Nucleus accumbens (tissue), 56 donors: ENCODE measurements at regions not wholly inside any gene's neighbourhood (a gene's known extent, or its start where the extent isn't known, plus 50 kb on each side); places are given as distances from the start of the nearest gene placed in this dataset.
"Not testable (repeated sequence)": the region's sequence is repeated elsewhere in the genome, so short reads cannot be mapped to it uniquely, and the experiment has no call there.

ENCODE experiments used
- DNase-seq, 56 donors: peaks; one replicate each; lab custom pipeline; 2025; lab: John Stamatoyannopoulos, UW

DNA sequence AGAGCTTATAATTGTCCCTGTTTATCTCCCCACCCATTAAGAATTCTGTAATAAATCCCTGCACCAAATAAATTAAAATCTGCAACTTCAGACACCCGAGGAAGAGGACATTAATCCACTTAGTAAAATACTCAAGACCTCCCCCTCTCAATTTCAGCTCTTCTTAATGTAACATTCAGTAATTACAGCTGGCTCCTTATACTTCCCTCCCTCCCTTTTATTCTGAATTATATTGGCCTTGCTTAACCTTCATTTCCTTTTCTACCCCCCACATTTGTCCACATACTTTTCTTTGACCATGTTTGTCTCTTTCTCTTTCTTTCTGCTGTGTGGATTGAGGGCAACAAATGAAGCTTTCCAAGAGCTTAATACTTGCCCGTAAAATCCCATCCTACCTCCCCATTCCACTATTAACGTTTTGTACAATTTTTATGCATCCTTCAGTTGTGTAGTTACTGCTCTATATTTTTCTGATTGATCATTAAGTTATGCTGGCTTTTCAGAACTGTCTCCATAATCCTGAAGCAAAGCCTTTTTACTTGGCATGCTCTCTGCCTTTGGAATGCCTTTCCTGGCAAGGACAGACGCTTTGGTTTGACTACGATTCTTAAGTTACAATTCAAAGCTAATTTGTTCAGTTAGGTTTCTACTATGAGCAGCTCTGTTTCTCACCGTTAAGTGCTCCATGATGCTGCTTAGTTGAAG, 580.1 kb downstream of the ZEB2 start:
- DNase-seq, result no peak

DNA sequence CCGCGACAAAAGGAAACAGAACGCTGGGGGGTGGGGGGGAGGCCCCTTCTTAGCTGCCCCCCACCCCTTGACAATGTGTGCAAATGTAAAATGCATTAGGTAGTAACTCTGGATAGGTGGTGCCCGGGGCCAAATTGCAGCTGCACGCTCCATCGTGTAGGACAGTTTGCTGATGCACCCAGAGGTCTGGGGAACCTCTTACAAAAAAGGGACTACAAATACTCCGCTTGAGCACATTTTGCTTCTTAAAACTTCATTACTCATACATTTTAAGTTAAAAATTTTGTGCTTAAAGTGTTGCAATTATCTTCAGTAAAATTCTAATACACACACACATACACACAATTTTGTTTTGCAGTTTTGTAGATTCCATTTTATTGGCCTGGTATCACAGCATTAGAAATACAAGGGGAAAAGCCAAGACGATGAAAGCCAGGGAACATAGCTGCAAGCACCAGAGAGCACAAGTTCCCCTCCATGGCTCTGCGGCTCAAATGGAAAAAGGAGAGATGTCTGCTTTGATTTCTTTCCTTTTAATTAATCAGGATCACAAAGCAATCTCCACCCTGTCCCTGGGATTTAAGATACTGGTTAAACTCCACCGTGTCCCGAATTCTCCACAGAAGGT, 582.1 kb downstream of the ZEB2 start:
- peak in 6 of 56 donors; percentile 8 to 45 (median 22) for DNase-seq

DNA sequence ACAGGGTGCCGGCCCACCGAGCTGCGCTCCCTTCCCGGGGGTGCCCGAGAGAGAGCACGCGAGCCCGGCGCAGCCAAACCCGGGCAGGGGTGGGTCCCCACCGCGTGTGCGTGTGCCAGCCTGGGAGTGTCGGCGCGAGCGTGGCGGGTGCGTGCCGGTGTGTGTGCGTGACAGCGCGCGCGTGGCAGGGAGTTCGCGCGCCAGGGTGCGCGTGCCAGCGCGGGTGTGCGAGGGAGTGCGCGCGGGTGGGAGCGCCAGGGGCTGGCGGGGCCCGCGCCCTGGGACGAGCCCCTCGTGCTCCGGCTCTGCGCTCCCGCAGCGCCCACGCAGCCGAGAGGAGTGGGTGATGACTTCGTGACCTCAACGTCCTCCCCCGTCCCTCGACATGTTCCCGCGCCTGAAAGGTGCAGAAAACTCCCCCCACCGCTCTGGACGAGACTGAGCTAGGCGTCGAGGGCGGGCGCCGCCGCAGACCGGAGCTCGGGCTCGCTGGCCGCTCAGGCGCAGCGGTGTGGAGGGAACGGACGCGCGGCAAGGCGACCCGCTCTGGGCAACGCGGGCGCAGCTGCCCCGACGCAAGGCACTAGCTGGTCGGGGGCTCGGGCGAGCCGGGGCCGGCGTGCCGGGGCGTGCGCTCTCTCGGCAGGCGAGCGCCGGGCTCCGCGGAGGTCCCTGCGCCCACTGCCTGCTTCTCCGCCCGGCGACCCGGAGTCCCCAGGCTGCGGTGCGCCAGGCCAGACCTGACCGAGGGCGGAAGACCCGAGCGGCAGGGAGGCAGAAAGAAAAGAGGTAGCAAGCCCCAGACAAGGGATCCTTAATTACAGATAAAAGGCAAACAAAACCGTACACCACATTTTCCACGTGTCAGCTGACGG, 582.8 kb downstream of the ZEB2 start:
- DNase-seq, result peak in 49 of 56 donors; percentile 9 to 83 (median 51)

DNA sequence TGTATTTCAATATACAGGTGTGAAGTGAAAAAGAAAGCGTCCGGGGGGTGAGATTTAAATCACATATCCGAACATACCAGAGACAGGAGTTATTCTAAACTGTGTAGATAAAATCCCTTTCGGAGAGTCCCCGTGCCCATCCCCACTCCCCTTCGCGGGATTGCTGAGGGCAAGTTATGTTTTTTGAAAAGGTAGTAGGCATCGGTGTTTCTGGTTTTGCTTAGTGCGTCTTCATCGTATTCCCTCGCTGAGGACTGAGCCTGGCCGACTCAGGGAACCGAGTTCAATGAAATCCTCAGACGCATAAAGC, 583.4 kb downstream of the ZEB2 start:
- peak in 4 of 56 donors; percentile 51 to 61 (median 56) for DNase-seq

DNA sequence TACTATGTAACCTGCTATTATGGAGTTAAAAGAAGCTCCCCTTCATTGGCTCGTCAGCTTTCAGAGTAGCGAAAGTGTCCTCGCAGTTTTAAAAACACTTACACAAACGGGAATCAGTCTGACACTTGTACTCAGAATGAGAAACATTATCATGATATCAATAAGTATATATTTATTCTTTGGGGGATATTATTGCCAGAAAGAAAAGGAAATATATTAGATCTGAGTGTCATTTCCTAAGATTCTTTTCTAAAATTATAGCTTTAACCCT, 584.5 kb downstream of the ZEB2 start:
- no peak for DNase-seq

DNA sequence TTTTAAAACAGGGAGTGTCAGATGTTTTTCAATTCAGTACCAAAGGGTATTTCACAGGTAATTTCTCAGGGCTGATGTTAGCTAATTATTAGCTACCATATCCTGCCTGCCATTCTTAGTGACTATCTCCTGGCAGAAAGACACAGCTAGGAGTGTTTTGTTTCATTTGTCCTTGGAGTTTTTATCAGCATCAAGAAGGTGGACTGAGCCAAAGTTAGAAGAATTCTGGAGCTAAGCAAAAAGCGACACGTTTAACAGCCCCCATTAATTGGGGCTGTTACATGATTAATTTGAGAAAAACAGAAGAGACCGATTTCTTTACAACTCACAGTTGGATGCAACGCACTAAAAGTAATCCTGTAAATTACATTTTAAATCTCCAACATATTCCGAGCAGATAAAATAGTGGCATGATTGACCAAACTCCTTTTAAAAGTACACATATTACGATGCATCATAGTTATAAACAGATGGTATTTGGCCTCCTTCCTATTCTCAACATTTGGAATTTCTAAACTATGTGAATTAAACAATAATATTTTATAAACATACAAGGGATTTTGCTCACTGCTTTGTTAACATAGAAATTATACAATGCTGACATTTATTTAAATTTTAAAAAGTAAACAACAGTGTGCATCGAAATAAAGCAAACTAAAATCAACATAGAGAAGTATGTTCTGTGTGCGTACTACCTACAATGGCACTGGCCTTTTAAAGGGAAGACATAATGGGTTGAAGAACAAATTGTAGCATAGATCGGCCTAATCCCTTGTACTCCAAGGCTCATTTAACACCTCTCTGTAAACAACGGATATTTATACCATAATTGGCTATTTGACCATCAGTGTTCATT, 585.1 kb downstream of the ZEB2 start:
- no peak for DNase-seq

DNA sequence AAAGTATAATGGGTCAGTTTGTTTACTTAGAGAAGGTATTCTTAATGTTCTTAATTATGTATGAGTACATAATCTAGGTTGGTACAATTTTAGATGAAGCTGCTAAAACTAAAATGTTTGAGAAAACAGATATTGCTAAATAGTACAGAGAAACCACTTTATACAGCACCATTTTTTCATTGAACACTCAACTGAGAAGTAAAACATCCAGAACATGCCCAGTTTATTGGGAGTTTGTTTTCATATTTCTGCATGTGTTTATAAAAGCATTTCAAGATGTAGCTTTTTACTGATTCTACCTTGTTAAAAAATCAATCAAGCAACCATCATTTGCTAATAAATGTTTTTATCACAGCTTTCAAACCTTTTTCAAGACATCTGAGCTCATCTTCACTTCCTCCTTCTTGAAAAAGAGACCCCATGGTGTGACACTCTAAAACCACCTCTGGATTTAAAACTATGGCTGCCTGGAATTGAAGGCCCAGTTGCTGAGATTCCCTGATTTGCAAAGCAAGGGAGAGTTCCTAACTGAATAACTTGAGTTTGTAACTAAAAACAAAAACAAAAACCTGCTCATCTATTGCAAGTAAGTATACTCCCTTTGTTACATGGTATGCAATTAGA, 585.9 kb downstream of the ZEB2 start:
- no peak for DNase-seq

DNA sequence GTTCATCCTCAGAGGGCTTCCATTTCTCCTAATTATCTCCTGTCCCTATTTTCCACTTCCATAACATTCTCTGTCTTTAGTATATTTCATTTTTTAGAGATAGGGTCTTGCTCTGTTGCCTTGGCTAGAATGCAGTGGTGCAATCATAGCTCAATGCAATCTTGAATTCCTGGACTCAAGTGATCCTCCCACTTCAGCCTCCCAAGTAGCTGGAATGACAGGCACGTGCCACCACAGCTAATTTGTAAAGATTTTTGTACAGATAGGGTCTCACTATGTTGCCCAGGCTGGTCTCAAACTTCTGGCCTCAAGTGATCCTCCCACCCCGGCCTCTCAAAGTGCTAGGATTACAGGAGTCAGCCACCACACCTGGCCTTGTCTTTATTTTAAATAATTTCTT, 589.0 kb downstream of the ZEB2 start:
- DNase-seq, result no peak

DNA sequence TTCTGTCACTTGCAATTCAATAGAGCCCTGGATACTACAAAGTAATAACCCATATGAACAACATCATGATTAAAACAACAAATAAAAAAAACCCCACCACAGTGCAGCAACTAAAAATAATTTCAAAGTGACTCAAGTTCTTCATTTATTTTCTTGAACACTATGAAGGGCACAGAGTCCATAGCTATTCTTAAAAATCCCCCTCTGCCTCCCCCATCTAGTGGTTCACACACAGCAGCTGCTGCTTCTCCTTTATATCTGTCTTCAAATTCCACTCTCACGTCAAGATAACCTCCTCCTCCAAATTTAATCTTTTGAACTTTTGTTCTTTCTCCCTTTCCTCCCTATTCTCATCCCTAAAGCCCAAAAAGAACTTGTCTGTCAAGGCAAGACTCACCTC, 591.3 kb downstream of the ZEB2 start:
- no peak for DNase-seq

DNA sequence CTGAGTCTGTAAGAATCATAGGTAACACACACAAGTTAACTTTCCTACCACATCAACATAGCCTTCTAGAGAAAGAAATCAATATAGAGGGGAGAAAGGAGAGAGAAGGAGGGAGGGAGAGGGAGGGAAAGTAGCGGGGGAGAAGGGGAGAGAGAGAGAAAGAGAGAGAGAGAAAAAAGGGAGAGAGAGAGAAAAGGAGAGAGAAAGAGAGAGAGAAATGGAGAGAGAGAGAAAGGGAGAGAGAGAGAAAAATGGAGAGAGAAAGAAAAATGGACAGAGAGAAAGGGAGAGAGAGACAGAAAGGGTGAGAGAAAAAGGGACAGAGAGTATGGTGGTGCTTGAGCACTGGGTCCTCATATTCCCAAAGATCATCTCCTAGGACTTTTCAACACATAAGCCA, 591.7 kb downstream of the ZEB2 start:
- no peak for DNase-seq

DNA sequence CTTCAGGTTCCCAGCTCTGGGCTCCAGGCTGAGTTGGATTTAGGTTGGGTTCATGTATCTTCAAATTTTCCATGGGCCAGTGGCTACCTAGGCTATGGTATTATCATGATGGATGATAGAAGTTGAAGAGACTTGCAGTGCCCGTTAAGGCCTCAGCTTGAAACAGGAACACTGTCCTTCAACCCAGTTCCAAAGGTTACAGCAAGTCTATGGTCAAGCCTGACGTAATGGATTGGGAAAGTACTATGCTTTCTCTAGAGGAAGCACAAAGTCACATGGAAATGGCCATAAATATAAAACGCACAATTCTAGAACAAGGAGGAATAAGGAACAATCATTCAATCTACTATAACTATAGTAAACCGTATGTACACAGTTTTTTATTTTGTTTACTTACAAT, 593.2 kb downstream of the ZEB2 start:
- no peak for DNase-seq

DNA sequence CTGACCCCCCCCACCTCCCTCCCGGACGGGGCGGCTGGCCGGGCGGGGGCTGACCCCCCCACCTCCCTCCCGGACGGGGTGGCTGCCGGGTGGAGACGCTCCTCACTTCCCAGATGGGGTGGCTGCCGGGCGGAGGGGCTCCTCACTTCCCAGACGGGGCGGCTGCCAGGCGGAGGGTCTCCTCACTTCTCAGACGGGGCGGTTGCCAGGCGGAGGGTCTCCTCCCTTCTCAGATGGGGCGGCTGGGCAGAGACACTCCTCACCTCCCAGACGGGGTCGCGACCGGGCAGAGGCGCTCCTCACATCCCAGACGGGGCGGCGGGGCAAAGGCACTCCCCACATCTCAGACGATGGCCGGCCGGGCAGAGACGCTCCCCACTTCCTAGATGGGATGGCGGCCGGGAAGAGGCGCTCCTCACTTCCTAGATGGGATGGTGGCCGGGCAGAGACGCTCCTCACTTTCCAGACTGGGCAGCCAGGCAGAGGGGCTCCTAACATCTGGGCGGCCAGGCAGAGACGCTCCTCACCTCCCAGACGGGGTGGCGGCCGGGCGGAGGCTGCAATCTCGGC, 597.6 kb downstream of the ZEB2 start:
- DNase-seq, result not testable (repeated sequence)

DNA sequence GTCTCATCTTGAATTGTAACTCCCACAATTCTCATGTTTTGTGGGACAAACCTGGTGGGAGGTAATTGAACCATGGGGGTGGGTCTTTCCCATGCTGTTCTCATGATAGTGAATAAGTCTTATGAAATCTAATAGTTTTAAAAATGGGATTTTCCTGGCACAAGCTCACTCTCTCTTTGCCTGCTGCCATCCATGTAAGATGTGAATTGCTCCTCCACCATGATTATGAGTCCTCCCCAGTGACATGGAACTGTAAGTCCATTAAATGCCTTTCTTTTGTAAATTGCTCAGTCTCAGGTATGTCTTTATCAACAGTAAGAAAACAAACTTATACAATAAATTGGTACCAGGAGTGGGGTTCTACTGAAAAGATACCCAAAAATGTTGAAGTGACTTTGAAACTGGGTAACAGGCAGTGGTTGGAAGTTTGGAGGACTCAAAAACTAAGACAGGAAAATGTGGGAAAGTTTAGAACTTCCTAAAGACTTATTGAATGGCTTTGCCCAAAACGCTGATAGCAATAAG, 601.4 kb downstream of the ZEB2 start:
- DNase-seq, result no peak

DNA sequence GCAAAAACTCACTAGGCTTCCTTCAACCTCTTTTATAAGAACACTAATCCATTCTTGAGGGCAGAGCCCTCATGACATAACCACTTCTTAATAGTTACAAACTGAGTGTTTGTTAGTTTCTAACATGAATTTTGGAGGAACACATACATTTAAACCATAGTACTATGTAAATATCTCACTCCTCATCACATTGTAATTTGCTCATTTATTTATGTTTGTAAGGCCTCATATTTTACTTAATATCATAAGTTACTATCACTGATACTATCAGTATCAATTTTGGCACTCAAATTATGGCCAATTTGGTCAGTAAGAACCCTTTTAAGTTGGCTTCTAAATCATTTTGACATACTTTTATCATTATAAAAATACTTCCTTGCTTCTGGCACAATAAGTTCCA, 603.1 kb downstream of the ZEB2 start:
- DNase-seq, result no peak

DNA sequence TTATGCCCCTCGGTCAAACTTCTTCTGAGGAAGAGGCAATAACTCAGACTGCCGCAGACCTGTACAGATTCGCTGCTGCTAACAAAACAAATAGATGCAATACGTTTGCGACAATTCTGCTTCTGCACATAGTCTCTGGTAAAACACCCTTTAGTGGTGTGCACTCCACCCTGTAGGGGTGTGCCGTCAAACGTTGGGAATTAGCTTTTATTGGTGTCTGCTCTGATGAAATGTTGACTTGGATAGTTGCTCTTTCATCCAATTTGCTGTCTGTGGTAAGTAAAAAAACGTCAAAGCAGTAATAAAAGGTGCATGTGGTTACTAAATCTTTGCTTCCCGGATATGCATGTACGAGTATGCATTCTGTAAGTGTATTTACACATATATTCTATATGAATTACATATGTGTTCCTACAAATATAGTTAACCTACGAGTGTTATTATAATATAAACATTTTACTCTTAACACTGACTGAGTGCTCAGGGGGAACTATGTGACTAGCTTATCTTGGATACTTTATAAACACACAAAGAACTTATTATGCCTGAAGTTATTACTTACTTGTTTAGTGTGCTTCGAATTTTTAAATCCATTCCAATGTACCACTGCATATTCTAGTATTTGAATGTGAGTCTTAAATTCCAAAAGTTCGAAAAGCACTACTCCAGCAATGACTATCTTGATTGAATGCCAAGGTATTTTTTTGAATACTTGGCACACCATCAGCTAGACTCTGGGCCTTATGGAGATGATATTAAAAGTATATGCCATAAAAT, 610.2 kb downstream of the ZEB2 start:
- DNase-seq, result no peak

DNA sequence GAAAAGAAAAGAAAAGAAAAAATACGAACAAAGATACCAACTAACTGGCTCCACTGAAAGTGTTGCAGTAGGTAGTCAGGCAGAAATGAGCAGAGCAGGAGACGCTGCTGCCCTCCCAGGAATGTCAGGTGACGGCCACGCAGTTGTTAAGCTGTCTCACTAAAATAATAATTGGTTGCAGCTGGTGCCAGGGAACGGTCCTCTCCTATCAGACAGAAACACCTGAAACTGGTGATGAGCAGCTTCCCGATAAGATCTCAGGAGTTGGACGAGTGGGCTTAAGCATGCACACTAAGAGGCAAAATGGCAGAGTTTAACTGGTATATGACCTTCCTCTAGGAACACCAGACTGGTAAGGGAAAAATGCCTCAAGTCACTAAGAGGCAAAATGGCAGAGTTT, 611.1 kb downstream of the ZEB2 start:
- DNase-seq, result no peak

DNA sequence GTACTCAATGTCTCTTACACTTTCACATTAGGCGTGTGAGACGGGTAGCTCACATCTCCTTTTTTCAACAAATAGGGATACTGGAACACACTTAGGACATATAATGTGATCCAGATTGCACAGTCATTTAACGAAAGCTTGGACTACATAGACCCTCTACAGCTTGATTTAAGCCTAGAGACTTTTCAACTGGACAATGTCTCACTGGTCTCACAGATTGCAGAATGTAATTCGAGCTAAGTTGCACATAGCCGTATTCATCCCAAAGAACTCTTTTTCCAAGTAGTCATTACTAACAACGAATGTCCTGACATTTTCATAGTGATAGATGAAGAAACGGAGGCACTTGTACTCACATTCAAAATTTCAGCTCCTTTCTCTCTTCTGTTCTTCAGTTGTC, 612.1 kb downstream of the ZEB2 start:
- DNase-seq, result no peak

DNA sequence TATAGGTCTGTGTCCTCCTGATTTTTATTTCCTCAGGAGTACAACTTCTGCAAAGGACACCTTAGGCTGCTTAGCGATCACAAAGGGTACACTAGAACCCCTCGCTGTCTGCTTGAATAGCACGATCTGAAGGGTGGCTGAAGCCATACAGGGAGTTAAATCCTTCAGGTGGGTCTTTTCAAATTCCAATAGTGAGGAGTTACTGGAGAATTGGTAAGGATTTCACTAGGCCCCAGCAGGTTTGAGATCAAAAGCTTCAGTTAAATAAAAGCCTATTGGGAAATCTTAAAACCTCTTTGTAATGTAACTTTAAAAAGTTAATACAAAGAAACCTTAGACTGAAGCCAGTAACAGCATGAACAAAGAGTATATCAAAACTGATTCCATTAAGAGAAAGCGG, 613.1 kb downstream of the ZEB2 start:
- DNase-seq, result no peak

DNA sequence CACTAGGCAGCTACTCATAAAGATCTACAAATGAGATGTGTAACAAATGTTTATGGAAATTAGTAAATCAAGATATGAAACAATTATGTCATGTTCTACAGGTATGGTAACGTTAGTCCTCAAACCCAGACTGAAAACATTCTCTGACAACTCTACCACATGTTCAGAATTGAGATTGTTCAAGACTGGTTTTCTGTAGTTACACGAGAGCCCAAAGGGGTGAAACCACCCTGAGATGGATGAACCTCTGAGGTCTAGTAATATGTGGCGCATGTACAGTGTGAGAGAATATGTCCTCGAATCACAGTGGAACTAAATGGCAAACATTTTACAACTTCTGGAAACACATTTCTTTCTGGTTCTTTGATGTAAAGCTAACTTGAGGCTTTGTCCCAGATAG, 614.3 kb downstream of the ZEB2 start:
- DNase-seq, result no peak
